ENCODE measurements at regions not wholly inside any gene's neighbourhood (a gene's known extent, or its start where the extent isn't known, plus 50 kb on each side); places are given as distances from the start of the nearest gene placed in this dataset.

GRCh38 chr6:133017581-133017980 lies 203.2 kb downstream of the RPS12 start:
- TF ChIP-seq, protein P1, sequence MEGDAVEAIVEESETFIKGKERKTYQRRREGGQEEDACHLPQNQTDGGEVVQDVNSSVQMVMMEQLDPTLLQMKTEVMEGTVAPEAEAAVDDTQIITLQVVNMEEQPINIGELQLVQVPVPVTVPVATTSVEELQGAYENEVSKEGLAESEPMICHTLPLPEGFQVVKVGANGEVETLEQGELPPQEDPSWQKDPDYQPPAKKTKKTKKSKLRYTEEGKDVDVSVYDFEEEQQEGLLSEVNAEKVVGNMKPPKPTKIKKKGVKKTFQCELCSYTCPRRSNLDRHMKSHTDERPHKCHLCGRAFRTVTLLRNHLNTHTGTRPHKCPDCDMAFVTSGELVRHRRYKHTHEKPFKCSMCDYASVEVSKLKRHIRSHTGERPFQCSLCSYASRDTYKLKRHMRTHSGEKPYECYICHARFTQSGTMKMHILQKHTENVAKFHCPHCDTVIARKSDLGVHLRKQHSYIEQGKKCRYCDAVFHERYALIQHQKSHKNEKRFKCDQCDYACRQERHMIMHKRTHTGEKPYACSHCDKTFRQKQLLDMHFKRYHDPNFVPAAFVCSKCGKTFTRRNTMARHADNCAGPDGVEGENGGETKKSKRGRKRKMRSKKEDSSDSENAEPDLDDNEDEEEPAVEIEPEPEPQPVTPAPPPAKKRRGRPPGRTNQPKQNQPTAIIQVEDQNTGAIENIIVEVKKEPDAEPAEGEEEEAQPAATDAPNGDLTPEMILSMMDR (conservative IDR thresholded peaks at IDR 0.05; ENCODE audit: low read length), result no peak
- no peak for TF ChIP-seq EZH2phosphoT487 (IDR thresholded peaks at IDR 0.05; ENCODE audit: borderline replicate concordance)

Data from Loucy (cell line).